Activated CD8-positive, alpha-beta T cell treated with anti-CD3 and anti-CD28 coated beads for 36 hours (primary cell): ENCODE measurements at regions not wholly inside any gene's neighbourhood (a gene's known extent, or its start where the extent isn't known, plus 50 kb on each side); places are given as distances from the start of the nearest gene placed in this dataset.

Experiments used
- ATAC-seq: fragments of 200-7000 bp; cut with Tn5 transposase; one replicate; pipeline ENCODE4 v1.10.0; 2021; ENCODE audit warnings: mild to moderate bottlenecking, moderate library complexity
- CTCF ChIA-PET: fragments of 350-600 bp; sonication (Branson Sonifier 250); formaldehyde crosslinking; loops from one replicate; lab custom pipeline; 2021; ENCODE audit warnings: antibody characterized with exemption; lab: Charles Lee
- POLR2A ChIA-PET: fragments of 350-600 bp; sonication (Branson Sonifier 250); formaldehyde crosslinking; loops from one replicate; lab custom pipeline; 2021; ENCODE audit warnings: antibody characterized with exemption; lab: Charles Lee
- DNase-seq: peaks from one replicate; pipeline ENCODE4 v3.0.0-alpha.2; 2020
- H3K27ac Mint-ChIP-seq: one replicate; pipeline ENCODE4 v1.8.0; 2021; ENCODE audit warnings: mild to moderate bottlenecking, mixed read lengths
- H3K27me3 Mint-ChIP-seq: one replicate; pipeline ENCODE4 v1.8.0; 2021; ENCODE audit warnings: mixed read lengths
- H3K36me3 Mint-ChIP-seq: one replicate; pipeline ENCODE4 v1.8.0; 2021; ENCODE audit warnings: low read depth, mixed read lengths
- H3K4me1 Mint-ChIP-seq: one replicate; pipeline ENCODE4 v1.8.0; 2021; ENCODE audit warnings: low read depth, mixed read lengths
- H3K4me3 Mint-ChIP-seq: one replicate; pipeline ENCODE4 v1.8.0; 2021; ENCODE audit warnings: mild to moderate bottlenecking, moderate library complexity, mixed read lengths
- H3K9me3 Mint-ChIP-seq: one replicate; pipeline ENCODE4 v1.8.0; 2021; ENCODE audit warnings: mixed read lengths
- intact Hi-C: fragments of 100-400 bp; cut with micrococcal nuclease; formaldehyde crosslinking; loops from one replicate; pipeline ENCODE4 v1.10.0; 2022
- TF ChIP-seq, protein P1 (sequence below): fragments of 200-600 bp; IDR thresholded peaks from one replicate; pipeline ENCODE4 v1.8.0; 2022; ENCODE audit warnings: antibody characterized with exemption, mild to moderate bottlenecking

DNA sequence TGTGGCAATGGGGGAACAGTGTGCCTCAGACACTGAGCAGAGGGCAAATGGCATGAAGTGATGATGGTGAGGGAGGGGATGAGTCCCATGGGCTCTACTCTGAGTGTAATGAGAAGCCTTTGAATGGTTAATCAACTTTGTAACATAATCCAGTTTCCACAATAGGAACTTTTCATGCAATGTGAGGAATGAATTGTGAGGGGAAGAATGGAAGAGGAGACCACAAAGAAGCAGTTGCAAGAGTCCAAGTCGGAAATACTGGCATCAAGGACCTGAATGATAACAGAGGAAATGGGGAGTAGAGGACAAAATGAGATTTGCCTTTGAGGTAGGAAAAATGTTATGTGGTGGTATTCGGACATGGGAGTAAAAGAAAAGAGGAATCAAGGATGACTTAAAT lies 476.9 kb upstream of the PRICKLE1 start:
- intact Hi-C loops, result no loop called here
- Mint-ChIP-seq H3K4me3 (no peak overlapping the region), H3K4me1 (no peaks in the 10 kb centered on the region), H3K36me3 (no peaks in the 10 kb centered on the region), H3K27me3 (no peaks in the 10 kb centered on the region), H3K9me3 (peaks cover 7% of the 10 kb centered on the region), H3K27ac (no peak overlapping the region)
- DNase-seq, result no peak
- ChIA-PET POLR2A (no interaction called here), CTCF (no interaction called here)
- TF ChIP-seq, protein P1, sequence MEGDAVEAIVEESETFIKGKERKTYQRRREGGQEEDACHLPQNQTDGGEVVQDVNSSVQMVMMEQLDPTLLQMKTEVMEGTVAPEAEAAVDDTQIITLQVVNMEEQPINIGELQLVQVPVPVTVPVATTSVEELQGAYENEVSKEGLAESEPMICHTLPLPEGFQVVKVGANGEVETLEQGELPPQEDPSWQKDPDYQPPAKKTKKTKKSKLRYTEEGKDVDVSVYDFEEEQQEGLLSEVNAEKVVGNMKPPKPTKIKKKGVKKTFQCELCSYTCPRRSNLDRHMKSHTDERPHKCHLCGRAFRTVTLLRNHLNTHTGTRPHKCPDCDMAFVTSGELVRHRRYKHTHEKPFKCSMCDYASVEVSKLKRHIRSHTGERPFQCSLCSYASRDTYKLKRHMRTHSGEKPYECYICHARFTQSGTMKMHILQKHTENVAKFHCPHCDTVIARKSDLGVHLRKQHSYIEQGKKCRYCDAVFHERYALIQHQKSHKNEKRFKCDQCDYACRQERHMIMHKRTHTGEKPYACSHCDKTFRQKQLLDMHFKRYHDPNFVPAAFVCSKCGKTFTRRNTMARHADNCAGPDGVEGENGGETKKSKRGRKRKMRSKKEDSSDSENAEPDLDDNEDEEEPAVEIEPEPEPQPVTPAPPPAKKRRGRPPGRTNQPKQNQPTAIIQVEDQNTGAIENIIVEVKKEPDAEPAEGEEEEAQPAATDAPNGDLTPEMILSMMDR, result no peak
- ATAC-seq, result no peak

DNA sequence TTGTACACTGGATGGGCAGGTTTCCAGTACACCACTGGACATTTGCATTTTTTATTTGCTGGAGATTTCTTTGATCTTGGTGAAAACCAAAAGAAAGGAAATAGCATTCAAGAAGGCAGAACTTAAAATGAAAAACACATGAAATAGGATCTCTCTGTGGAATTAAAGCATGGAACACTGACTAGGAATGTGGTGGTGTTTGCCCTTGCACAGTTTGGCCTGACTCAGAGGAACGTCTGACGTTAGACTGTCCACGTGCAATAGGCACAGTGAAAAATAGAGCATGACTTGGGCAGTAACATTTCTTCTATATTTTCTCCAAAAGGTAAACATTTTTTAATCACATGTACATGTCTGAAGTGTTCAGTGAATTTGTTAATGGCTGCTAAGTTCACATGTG lies 474.1 kb upstream of the PRICKLE1 start:
- Mint-ChIP-seq H3K27me3 (no peaks in the 10 kb centered on the region), H3K4me3 (no peak overlapping the region), H3K27ac (no peak overlapping the region), H3K9me3 (peaks cover 7% of the 10 kb centered on the region), H3K4me1 (no peaks in the 10 kb centered on the region), H3K36me3 (no peaks in the 10 kb centered on the region)
- ChIA-PET CTCF (no interaction called here), POLR2A (no interaction called here)
- no peak for ATAC-seq
- no peak for DNase-seq
- TF ChIP-seq, protein P1, result no peak
- intact Hi-C loops, result no loop called here

DNA sequence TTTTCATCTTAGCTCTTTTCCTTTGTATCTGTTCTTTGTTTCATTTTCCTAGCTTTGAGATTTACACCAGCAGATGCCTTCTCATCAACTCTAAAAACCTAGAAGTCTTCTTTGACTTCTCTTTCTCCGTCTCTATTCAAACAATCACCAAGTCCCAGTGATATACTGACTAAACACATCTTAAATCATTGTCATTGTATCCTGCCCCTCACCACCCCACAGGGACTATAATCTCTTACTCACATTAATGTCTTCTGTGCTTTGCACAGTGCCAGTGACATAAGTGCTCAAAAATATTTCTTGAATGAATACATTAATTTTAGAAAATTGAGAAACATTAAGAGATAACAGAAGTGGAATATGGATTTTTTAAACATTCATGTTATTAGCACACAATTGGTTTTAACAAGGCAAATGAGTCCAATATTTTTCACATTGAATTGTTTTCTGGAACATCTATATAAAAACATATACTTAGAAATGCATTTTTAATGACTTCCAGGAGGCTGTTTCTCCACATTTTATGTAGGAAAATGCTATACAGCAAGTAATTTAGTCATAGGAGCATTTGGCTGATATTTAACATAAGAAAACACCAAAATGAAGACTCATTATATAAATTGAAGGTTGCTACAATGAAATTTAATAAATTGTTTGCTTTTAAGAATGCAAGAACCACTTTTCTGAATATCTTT lies 472.8 kb upstream of the PRICKLE1 start:
- ChIA-PET POLR2A (no interaction called here), CTCF (no interaction called here)
- DNase-seq, result no peak
- no peak for ATAC-seq
- H3K4me3 Mint-ChIP-seq, result no peak overlapping the region
- TF ChIP-seq, protein P1, result no peak
- H3K27ac Mint-ChIP-seq, result no peak overlapping the region
- no peaks in the 10 kb centered on the region for H3K4me1 Mint-ChIP-seq
- intact Hi-C loops, result no loop called here
- no peaks in the 10 kb centered on the region for H3K36me3 Mint-ChIP-seq
- H3K27me3 Mint-ChIP-seq, result no peaks in the 10 kb centered on the region
- H3K9me3 Mint-ChIP-seq, result peaks cover 7% of the 10 kb centered on the region

DNA sequence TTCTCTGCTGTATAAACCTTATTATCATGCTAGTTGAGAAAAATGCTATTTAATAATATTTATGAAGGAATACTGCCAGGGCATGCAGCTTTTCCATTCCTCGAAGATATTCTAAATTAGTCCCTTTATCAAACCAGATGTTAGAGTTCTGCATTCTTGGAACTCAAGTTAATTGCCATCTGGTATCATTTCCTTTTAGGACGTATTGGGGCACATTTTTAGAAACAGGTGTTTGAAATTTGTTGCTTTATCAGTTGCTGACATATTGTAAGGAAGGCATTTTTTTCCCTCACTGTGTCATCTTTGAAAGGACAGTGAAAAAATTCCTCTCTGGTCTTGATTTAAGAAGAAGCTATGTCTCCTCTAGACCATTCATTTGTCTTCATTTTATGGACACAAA lies 471.2 kb upstream of the PRICKLE1 start:
- no peaks in the 10 kb centered on the region for H3K4me1 Mint-ChIP-seq
- no peak overlapping the region for H3K27ac Mint-ChIP-seq
- CTCF ChIA-PET, result no interaction called here
- no peak for DNase-seq
- intact Hi-C loops, result no loop called here
- H3K9me3 Mint-ChIP-seq, result no peaks in the 10 kb centered on the region
- ATAC-seq, result no peak
- POLR2A ChIA-PET, result no interaction called here
- TF ChIP-seq, protein P1, result no peak
- H3K4me3 Mint-ChIP-seq, result no peak overlapping the region
- H3K27me3 Mint-ChIP-seq, result no peaks in the 10 kb centered on the region
- no peaks in the 10 kb centered on the region for H3K36me3 Mint-ChIP-seq

- no peaks in the 10 kb centered on the region for H3K36me3 Mint-ChIP-seq
- no peak for ATAC-seq
- DNase-seq, result no peak
- H3K27me3 Mint-ChIP-seq, result no peaks in the 10 kb centered on the region
- H3K4me1 Mint-ChIP-seq, result no peaks in the 10 kb centered on the region
- CTCF ChIA-PET, result no interaction called here
- intact Hi-C loops, result no loop called here
- no peak overlapping the region for H3K4me3 Mint-ChIP-seq
- H3K9me3 Mint-ChIP-seq, result no peaks in the 10 kb centered on the region
- H3K27ac Mint-ChIP-seq, result no peak overlapping the region
- TF ChIP-seq, protein P1, result no peak
- POLR2A ChIA-PET, result no interaction called here
Measured at GRCh38 chr12:43058616-43059015, 469.1 kb upstream of the PRICKLE1 start.
